GM18499 (cell line): ENCODE measurements at regions not wholly inside any gene's neighbourhood (a gene's known extent, or its start where the extent isn't known, plus 50 kb on each side); places are given as distances from the start of the nearest gene placed in this dataset.
"Not testable (repeated sequence)": the region's sequence is repeated elsewhere in the genome, so short reads cannot be mapped to it uniquely, and the experiment has no call there.

Experiments used
- ATAC-seq: cut with Tn5 transposase; IDR thresholded peaks from one replicate; pipeline ENCODE4 v1.9.1; 2021; ENCODE audit warnings: moderate number of reproducible peaks; ENCODE audit not compliant: insufficient read depth, unreplicated experiment

GRCh38 chr12:115320451-115320850 lies 636.5 kb upstream of the TBX3 start:
- ATAC-seq, result no peak

GRCh38 chr12:115319446-115320040 lies 635.6 kb upstream of the TBX3 start:
- ATAC-seq, result no peak

GRCh38 chr12:115313929-115314328 lies 630.0 kb upstream of the TBX3 start:
- no peak for ATAC-seq

- no peak for ATAC-seq
Measured at GRCh38 chr12:115312901-115313300, 628.9 kb upstream of the TBX3 start.

- no peak for ATAC-seq
Measured at GRCh38 chr12:115311875-115312274, 627.9 kb upstream of the TBX3 start.

GRCh38 chr12:115308918-115309317 lies 624.9 kb upstream of the TBX3 start:
- ATAC-seq, result no peak

GRCh38 chr12:115306380-115306779 lies 622.4 kb upstream of the TBX3 start:
- ATAC-seq, result no peak

- ATAC-seq, result no peak
Measured at GRCh38 chr12:115305867-115306266, 621.9 kb upstream of the TBX3 start.

- no peak for ATAC-seq
Measured at GRCh38 chr12:115305275-115305674, 621.3 kb upstream of the TBX3 start.

- ATAC-seq, result no peak
Measured at GRCh38 chr12:115303723-115304309, 619.8 kb upstream of the TBX3 start.

- ATAC-seq, result no peak
Measured at GRCh38 chr12:115297445-115297844, 613.5 kb upstream of the TBX3 start.

- ATAC-seq, result no peak
Measured at GRCh38 chr12:115296613-115297198, 612.7 kb upstream of the TBX3 start.

- ATAC-seq, result no peak
Measured at GRCh38 chr12:115295886-115296285, 611.9 kb upstream of the TBX3 start.

GRCh38 chr12:115294453-115295133 lies 610.6 kb upstream of the TBX3 start:
- no peak for ATAC-seq

GRCh38 chr12:115285429-115285828 lies 601.5 kb upstream of the TBX3 start:
- not testable (repeated sequence) for ATAC-seq

GRCh38 chr12:115273456-115273855 lies 589.5 kb upstream of the TBX3 start:
- ATAC-seq, result no peak

- ATAC-seq, result no peak
Measured at GRCh38 chr12:115268451-115268850, 584.5 kb upstream of the TBX3 start.

GRCh38 chr12:115267891-115268290 lies 583.9 kb upstream of the TBX3 start:
- no peak for ATAC-seq

- no peak for ATAC-seq
Measured at GRCh38 chr12:115267464-115267863, 583.5 kb upstream of the TBX3 start.

GRCh38 chr12:115264605-115265004 lies 580.6 kb upstream of the TBX3 start:
- no peak for ATAC-seq

GRCh38 chr12:115261691-115262398 lies 577.9 kb upstream of the TBX3 start:
- no peak for ATAC-seq
